Stimulated activated CD4-positive, alpha-beta T cell treated with anti-CD3 and anti-CD28 coated beads, Interleukin-2, amount 100 ng/mL, for 48 hours (primary cell): ENCODE measurements at regions not wholly inside any gene's neighbourhood (a gene's known extent, or its start where the extent isn't known, plus 50 kb on each side); places are given as distances from the start of the nearest gene placed in this dataset.

ENCODE experiments used
- DNase-seq, 2 donors: peaks; one replicate each; pipeline ENCODE4 v3.0.0-alpha.2; 2020

- no peak for DNase-seq
These were observed 111.6 kb downstream of the SNX5 start for GRCh38 chr20:17856837-17857605.

GRCh38 chr20:17856024-17856564 is 112.5 kb downstream of the SNX5 start:
- DNase-seq, result no peak

- DNase-seq, result no peak
These were observed 114.2 kb downstream of the SNX5 start for GRCh38 chr20:17854307-17854903.

DNA sequence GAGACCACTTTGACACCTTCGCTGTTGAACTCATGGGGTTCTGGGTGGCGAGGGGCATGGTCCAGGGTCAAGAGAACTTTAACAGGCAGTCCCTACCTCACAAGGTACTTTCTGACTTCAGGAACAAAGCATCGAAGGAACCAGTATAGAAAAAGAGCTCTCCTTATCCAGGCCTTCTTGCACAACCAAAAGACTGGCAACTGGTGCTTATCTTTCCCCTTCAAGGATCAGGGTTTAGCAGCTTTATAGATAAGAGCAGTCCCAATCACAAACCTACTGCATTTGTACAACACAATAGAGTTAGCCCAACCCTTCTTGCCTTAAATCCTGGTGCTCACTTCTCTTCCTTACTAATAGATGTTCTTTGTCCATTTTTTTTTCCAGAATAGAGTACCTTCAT is 116.3 kb downstream of the SNX5 start:
- DNase-seq, result no peak

- DNase-seq, result no peak
These were observed 117.9 kb downstream of the SNX5 start for GRCh38 chr20:17850684-17851026.

- DNase-seq, result no peak
These were observed 118.5 kb downstream of the SNX5 start for GRCh38 chr20:17849901-17850683.

GRCh38 chr20:17849138-17849900 is 119.3 kb downstream of the SNX5 start:
- no peak for DNase-seq

DNA sequence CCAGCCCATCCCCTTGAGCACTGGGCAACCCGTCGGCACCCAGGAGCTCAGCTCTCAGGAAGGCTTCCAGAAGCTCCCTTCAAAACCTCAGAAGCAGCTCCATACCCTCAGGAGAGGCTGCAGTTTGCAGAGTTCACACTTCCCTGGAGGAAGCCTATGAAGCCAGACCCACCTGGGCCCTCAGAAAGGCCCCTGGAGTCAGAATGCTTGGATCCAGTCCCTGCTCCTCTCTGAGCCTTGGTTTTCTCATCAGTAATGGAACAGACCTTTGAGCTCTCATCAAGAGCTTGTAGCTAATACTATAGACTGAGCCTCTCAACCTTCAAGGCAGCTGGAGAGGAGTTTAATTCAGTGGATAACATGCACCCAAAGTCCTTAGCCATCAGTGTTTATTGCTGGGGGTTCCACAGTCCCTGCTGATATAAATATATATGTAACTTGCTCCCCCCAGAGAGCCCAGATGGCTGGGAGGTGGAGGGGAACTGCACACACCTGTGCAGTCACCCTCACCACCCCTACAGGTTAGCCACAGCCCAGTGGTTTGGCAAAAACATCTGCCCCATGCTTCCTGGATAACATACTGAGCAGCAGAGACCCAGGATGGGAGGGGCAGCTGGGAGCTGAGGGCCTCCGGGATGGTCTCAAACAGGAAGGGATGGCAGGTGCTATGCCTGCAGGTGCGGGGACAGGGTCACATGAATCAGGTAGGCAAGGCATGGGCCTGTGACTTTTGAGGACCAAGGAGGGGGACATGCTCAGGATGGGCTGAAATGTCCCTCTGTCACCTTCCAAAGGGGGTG is 120.1 kb downstream of the SNX5 start:
- no peak for DNase-seq

- DNase-seq, result no peak
These were observed 122.7 kb downstream of the SNX5 start for GRCh38 chr20:17845701-17846475.

DNA sequence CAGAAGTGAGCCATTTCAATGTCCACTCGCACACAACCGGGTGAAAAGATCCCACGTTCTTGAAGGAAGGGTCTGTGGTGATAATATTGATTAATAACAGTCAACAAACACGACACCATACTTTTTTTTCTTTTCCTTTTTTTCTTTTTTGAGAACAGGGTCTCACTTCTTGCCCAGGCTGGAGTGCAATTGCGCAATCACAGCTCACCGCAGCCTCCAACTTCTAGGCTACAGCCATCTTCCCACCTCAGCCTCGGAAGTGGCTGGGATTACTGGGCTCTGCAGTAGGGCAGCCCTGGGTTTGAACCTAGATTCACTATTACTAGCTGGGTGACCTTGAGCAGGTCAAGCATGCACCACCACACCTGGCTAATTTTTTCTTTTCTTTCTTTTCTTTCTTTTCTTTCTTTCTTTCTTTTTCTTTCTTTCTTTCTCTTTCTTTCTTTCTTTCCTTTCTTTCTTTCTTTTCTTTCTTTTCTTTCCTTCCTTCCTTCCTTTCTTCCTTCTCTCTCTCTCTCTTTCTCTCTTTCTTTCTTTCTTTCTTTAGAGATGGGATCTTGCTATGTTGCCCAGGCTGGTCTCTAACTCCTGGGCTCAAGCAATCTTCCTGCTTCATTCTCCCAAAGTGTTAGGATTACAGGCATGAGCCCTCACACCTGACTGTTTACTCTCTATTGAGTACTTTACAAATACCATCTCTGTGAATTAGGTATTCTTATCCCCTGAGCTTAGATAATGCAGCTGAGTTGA is 123.9 kb downstream of the SNX5 start:
- DNase-seq, result no peak

- no peak for DNase-seq
These were observed 124.5 kb downstream of the SNX5 start for GRCh38 chr20:17844133-17844429.

- DNase-seq, result no peak
These were observed 125.1 kb downstream of the SNX5 start for GRCh38 chr20:17843246-17844132.

DNA sequence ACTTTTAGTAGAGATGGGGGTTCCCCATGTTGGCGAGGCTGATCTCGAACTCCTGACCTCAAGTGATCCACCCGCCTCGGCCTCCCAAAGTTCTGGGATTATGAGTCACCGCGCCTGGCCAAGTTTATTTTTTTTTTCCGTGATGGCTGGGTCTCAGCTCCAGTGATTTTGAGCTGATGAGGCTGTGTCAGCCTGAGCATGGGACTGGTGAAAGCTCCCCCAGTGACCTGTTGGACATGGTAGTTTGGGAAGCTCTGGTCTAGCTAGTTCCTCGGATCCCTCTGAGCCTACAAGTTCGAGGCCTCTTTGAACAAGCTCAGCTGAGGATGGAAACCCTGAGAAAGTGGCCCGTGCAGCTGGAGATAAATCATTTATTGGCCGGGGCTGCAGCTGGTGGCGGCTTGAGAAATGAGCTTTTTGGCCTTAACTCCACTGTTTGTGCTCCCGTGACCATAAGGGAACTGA is 126.8 kb downstream of the SNX5 start:
- DNase-seq, result no peak

DNA sequence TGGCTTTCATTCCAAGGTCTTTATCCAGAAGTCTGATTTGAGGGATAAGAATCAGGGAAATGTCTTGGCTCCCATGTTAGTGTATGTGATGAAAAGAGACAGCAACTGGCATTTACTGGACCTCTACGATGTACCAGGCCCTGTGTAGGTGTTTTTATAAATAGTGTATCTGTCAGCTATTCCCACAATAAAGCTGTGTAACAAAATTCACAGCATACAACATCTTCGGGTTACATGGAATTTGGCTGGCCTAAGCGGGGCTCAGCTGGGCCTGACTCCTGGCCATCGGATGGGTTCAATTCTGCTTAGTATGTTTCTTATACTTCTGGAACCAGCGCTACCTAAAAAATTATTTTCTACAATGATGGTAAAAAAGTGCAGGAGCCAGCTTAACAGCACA is 128.2 kb downstream of the SNX5 start:
- DNase-seq, result no peak

DNA sequence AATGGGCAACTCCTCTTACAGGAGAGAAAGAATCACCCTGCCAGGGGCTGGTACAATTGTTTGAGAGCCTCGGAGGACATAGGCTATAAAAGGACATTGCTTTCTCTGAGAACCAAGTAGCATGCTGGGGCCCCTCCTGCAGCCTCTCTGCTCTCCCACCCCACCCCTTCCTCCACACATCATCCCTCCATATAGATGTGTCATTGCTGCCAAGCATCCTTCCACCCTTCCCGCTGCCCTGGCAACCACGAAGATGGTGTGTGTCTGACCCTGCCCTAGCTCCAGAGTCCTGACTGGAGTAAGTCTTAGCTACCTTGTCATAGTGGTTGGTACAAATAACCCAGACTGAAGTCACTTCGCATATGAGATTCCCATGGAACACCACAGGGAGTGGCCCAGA is 129.7 kb downstream of the SNX5 start:
- no peak for DNase-seq

DNA sequence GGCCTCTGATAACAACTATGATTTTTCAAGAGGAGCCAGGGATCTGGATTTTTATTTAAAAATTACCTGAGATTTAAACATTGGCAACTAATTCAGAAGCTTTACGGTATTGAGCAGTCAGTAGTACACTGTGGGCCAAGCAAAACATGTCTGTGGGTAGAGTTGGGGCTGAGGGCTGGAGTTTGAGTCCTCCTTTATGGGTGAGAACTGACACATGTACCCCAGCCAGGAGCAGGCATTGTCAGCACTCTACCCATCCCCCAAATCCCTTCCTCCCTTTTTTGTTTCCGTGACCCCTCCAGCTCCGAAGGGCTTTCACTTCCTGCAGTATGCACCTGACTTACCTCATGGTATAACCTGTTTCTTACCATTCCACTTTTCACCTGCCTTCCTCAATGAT is 131.4 kb downstream of the SNX5 start:
- DNase-seq, result no peak

- no peak for DNase-seq
These were observed 132.2 kb downstream of the SNX5 start for GRCh38 chr20:17836303-17836861.

DNA sequence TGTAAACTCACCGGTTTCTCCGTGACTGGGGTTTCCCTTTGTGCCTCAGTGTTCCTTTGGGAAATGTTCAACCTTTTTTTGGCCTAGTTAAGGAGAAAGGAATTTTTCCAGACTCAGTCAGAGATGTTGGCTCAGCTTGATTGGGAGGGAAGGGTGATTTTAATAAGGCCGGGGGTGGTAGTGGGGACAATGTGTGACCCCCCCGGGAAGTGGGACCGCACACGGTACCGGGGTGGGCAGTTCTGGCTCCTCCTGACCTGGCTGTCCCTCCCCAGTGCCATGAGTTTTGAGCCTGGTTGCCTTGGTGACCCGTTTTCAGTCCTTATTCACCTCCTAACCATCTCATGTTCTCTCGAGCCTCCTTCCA is 132.7 kb downstream of the SNX5 start:
- no peak for DNase-seq

DNA sequence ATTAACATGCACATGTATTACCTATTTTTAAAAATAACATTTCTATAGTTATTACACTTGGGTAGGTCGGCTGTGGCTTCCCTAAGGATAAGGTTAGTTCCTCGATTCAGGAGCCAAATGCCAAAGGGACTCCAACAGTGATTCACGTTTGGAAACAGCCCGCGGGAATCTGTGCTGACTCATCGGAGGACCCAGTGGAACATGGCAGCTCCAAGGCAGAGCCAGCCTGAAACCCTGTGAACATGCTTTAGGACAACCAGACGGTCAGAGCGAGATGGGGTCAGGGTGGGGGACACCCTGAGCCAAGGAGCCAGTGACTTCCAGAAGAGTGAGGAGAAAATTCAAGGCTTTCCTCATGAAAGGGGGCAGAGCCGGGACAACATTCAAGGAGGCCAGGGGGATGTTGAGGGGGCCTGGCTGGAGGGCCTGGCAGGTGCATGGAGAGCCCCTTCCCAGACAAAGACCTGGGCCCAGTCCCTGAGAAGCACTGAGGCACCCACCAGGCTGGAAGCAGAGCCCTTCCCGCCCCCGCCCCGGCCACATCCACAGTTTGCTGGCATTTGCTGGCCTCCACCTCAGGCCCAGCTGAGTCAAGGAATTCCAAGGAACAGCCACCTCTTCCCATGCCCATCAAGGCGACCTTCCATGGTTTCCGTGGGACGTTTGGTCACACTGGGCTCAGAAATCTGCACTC is 133.2 kb downstream of the SNX5 start:
- DNase-seq, result no peak
